ENCODE measurements at regions not wholly inside any gene's neighbourhood (a gene's known extent, or its start where the extent isn't known, plus 50 kb on each side); places are given as distances from the start of the nearest gene placed in this dataset.

- Mint-ChIP-seq H3K4me3 (ENCODE audit: low read depth) (no peak overlapping the region), H3K27me3 (no peaks in the 10 kb centered on the region), H3K9me3 (ENCODE audit: low read depth) (peaks cover 9% of the 10 kb centered on the region), H3K4me1 (ENCODE audit: low read depth) (peaks cover 2% of the 10 kb centered on the region), H3K27ac (no peak overlapping the region), H3K36me3 (ENCODE audit: insufficient read depth) (peaks cover 7% of the 10 kb centered on the region)
- no peak for DNase-seq (ENCODE audit: low spot score, unreplicated experiment)
- TF ChIP-seq CTCF (IDR thresholded peaks at IDR 0.05; ENCODE audit: unreplicated experiment): no peak
Observed at GRCh38 chr3:64294771-64295170, 69.5 kb upstream of the PRICKLE2 start.

- Mint-ChIP-seq H3K4me3 (ENCODE audit: low read depth) (no peak overlapping the region), H3K27me3 (no peaks in the 10 kb centered on the region), H3K4me1 (ENCODE audit: low read depth) (peaks cover 2% of the 10 kb centered on the region), H3K9me3 (ENCODE audit: low read depth) (peaks cover 8% of the 10 kb centered on the region), H3K27ac (no peak overlapping the region), H3K36me3 (ENCODE audit: insufficient read depth) (peaks cover 5% of the 10 kb centered on the region)
- no peak for TF ChIP-seq CTCF (IDR thresholded peaks at IDR 0.05; ENCODE audit: unreplicated experiment)
- DNase-seq (ENCODE audit: low spot score, unreplicated experiment): no peak
Observed at GRCh38 chr3:64293121-64293520, 67.9 kb upstream of the PRICKLE2 start.

GRCh38 chr3:64291956-64292355, 66.7 kb upstream of the PRICKLE2 start:
- Mint-ChIP-seq H3K36me3 (ENCODE audit: insufficient read depth) (no peaks in the 10 kb centered on the region), H3K9me3 (ENCODE audit: low read depth) (no peaks in the 10 kb centered on the region)

GRCh38 chr3:64291345-64291744, 66.1 kb upstream of the PRICKLE2 start:
- H3K9me3 Mint-ChIP-seq (ENCODE audit: low read depth): no peaks in the 10 kb centered on the region
- H3K27ac Mint-ChIP-seq: no peak overlapping the region

More at GRCh38 chr3:64291956-64292355, 66.7 kb upstream of the PRICKLE2 start:
- Mint-ChIP-seq H3K4me3 (ENCODE audit: low read depth) (no peak overlapping the region), H3K27me3 (no peaks in the 10 kb centered on the region), H3K27ac (no peak overlapping the region), H3K4me1 (ENCODE audit: low read depth) (peaks cover 2% of the 10 kb centered on the region)
- no peak for DNase-seq (ENCODE audit: low spot score, unreplicated experiment)
- no peak for TF ChIP-seq CTCF (IDR thresholded peaks at IDR 0.05; ENCODE audit: unreplicated experiment)

GRCh38 chr3:64290864-64291263, 65.6 kb upstream of the PRICKLE2 start:
- Mint-ChIP-seq H3K4me3 (ENCODE audit: low read depth) (no peak overlapping the region), H3K27ac (no peak overlapping the region), H3K36me3 (ENCODE audit: insufficient read depth) (no peaks in the 10 kb centered on the region), H3K4me1 (ENCODE audit: low read depth) (peaks cover 2% of the 10 kb centered on the region), H3K27me3 (no peaks in the 10 kb centered on the region), H3K9me3 (ENCODE audit: low read depth) (no peaks in the 10 kb centered on the region)
- TF ChIP-seq CTCF (IDR thresholded peaks at IDR 0.05; ENCODE audit: unreplicated experiment): no peak
- no peak for DNase-seq (ENCODE audit: low spot score, unreplicated experiment)

More at GRCh38 chr3:64291345-64291744, 66.1 kb upstream of the PRICKLE2 start:
- no peak for TF ChIP-seq CTCF (IDR thresholded peaks at IDR 0.05; ENCODE audit: unreplicated experiment)
- H3K27me3 Mint-ChIP-seq: no peaks in the 10 kb centered on the region
- H3K4me1 Mint-ChIP-seq (ENCODE audit: low read depth): peaks cover 2% of the 10 kb centered on the region
- no peak for DNase-seq (ENCODE audit: low spot score, unreplicated experiment)
- H3K4me3 Mint-ChIP-seq (ENCODE audit: low read depth): no peak overlapping the region
- no peaks in the 10 kb centered on the region for H3K36me3 Mint-ChIP-seq (ENCODE audit: insufficient read depth)

Data from progenitor cell of endocrine pancreas (in vitro differentiated cells).